Body of pancreas (tissue), 4 donors: ENCODE measurements at regions not wholly inside any gene's neighbourhood (a gene's known extent, or its start where the extent isn't known, plus 50 kb on each side); places are given as distances from the start of the nearest gene placed in this dataset.

Experiments
- ATAC-seq: fragments of 150-250 bp; one replicate; pipeline ENCODE4 v1.9.1; 2016
- DNase-seq, 4 donors: peaks; one replicate each; pipeline ENCODE4 v3.0.0-alpha.2; 2019
- H3K27ac ChIP-seq, 4 donors: fragments of 200-600 bp; sonication (generic); 1 replicate in 3 of 4; 2 replicates in 1 of 4; pipeline versions ENCODE4 v1.5.1 to v1.6.1; 2016 to 2019; ENCODE audit warnings: mild to moderate bottlenecking in 1 of 4, mixed read lengths in 1 of 4, moderate library complexity in 1 of 4
- H3K27me3 ChIP-seq, 2 donors: fragments of 200-600 bp; sonication (generic); one replicate each; pipeline ENCODE4 v1.6.0; 2016; ENCODE audit warnings: mild to moderate bottlenecking in 1 of 2
- H3K36me3 ChIP-seq, 2 donors: fragments of 200-600 bp; sonication (generic); replicated peaks in 1 of 2; 2 replicates each; pipeline ENCODE4 v1.5.1; 2016; ENCODE audit warnings: low read depth in 2 of 2; ENCODE audit not compliant: insufficient read depth in 1 of 2
- H3K4me1 ChIP-seq: fragments of 200-600 bp; sonication (generic); one replicate; pipeline ENCODE4 v1.6.0; 2016
- H3K4me3 ChIP-seq, 2 donors: fragments of 200-600 bp; sonication (generic); 1 replicate in 1 of 2; 2 replicates in 1 of 2; pipeline ENCODE4 v1.5.1; 2016 to 2019
- H3K9me3 ChIP-seq, 3 donors: fragments of 200-600 bp; sonication (generic); 1 replicate in 2 of 3; 2 replicates in 1 of 3; pipeline ENCODE4 v1.5.1; 2016
- CTCF ChIP-seq, 7 experiments: fragments of 450-650 bp in 4 of 7; fragments of 200-600 bp in 3 of 7; sonication (generic) in 3 of 7; IDR thresholded peaks; one replicate each; pipeline ENCODE4 v1.5.1; 2016 to 2019; ENCODE audit warnings: antibody characterized with exemption in 7 of 7
- POLR2A ChIP-seq, 3 donors: fragments of 450-650 bp; IDR thresholded peaks; one replicate each; pipeline ENCODE4 v1.6.1; 2016; ENCODE audit warnings: antibody characterized with exemption in 3 of 3, mild to moderate bottlenecking in 2 of 3
- WGBS, 2 donors: methylation state at CpG; one replicate each; pipeline ENCODE4 v1.1.5; 2017; 5-methylcytosine and 5-hydroxymethylcytosine counted together
- intact Hi-C: fragments of 100-400 bp; cut with DNase I; formaldehyde crosslinking; loops from one replicate; pipeline ENCODE4 v1.15.1; 2023

- TF ChIP-seq POLR2A (IDR thresholded peaks at IDR 0.05): no peak
- no peak for TF ChIP-seq CTCF (IDR thresholded peaks at IDR 0.05)
- no peak overlapping the region for H3K27ac ChIP-seq
- H3K4me3 ChIP-seq: no peak overlapping the region
- ATAC-seq (no peak), DNase-seq (no peak)
- intact Hi-C loops: no loop called here
- H3K9me3 ChIP-seq: no peaks in the 10 kb centered on the region
- H3K4me1 ChIP-seq: peaks cover 4% of the 10 kb centered on the region
- 70 to 86% methylated on average over 5 of the region's 5 CpGs for WGBS, 2 donors
- no peaks in the 10 kb centered on the region for H3K27me3 ChIP-seq
- H3K36me3 ChIP-seq: no peaks in the 10 kb centered on the region
These were observed 81.4 kb upstream of the DAB2 start for GRCh38 chr5:39506211-39506610.

GRCh38 chr5:39505791-39506190 lies 81.0 kb upstream of the DAB2 start:
- intact Hi-C loops: no loop called here
- TF ChIP-seq CTCF (IDR thresholded peaks at IDR 0.05): no peak
- Histone ChIP-seq H3K27me3 (no peaks in the 10 kb centered on the region), H3K4me3 (no peak overlapping the region), H3K27ac (no peak overlapping the region), H3K9me3 (no peaks in the 10 kb centered on the region), H3K36me3 (no peaks in the 10 kb centered on the region), H3K4me1 (peaks cover 4% of the 10 kb centered on the region)
- ATAC-seq (no peak), DNase-seq (no peak)
- 67 to 72% methylated on average over 5 of the region's 5 CpGs for WGBS, 2 donors

- no peaks in the 10 kb centered on the region for H3K27me3 ChIP-seq
- intact Hi-C loops: no loop called here
- no peak overlapping the region for H3K27ac ChIP-seq
- H3K9me3 ChIP-seq: no peaks in the 10 kb centered on the region
- no peak overlapping the region for H3K4me3 ChIP-seq
- ATAC-seq: no peak
- no peak for DNase-seq
- TF ChIP-seq POLR2A (IDR thresholded peaks at IDR 0.05): no peak
- TF ChIP-seq CTCF (IDR thresholded peaks at IDR 0.05): no peak
- no peaks in the 10 kb centered on the region for H3K36me3 ChIP-seq
- peaks cover 4% of the 10 kb centered on the region for H3K4me1 ChIP-seq
These were observed 80.6 kb upstream of the DAB2 start for GRCh38 chr5:39505363-39505762.

GRCh38 chr5:39503155-39503554 lies 78.4 kb upstream of the DAB2 start:
- Histone ChIP-seq H3K4me3 (no peak overlapping the region), H3K9me3 (no peaks in the 10 kb centered on the region), H3K27me3 (no peaks in the 10 kb centered on the region), H3K36me3 (no peaks in the 10 kb centered on the region), H3K27ac (no peak overlapping the region), H3K4me1 (peaks cover 4% of the 10 kb centered on the region)
- whole genome bisulfite sequencing, 2 donors: 29 to 62% methylated on average over 1 of the region's 1 CpG
- peak in 1 of 4 donors; percentile 43 for DNase-seq
- peak; percentile 42 for ATAC-seq
- intact Hi-C loops: no loop called here
- TF ChIP-seq CTCF (IDR thresholded peaks at IDR 0.05) (no peak), POLR2A (IDR thresholded peaks at IDR 0.05) (no peak)

- ATAC-seq (no peak), DNase-seq (no peak)
- Histone ChIP-seq H3K4me1 (peaks cover 4% of the 10 kb centered on the region), H3K4me3 (no peak overlapping the region), H3K27me3 (no peaks in the 10 kb centered on the region), H3K36me3 (no peaks in the 10 kb centered on the region), H3K9me3 (no peaks in the 10 kb centered on the region), H3K27ac (peak overlapping the region in 1 of 4 donors; percentile 21)
- 76 to 91% methylated on average over 6 of the region's 6 CpGs for WGBS, 2 donors
- TF ChIP-seq POLR2A (IDR thresholded peaks at IDR 0.05) (no peak), CTCF (IDR thresholded peaks at IDR 0.05) (no peak)
- intact Hi-C loops: no loop called here
These were observed 77.9 kb upstream of the DAB2 start for GRCh38 chr5:39502704-39503103.
